ENCODE measurements at regions not wholly inside any gene's neighbourhood (a gene's known extent, or its start where the extent isn't known, plus 50 kb on each side); places are given as distances from the start of the nearest gene placed in this dataset.

DNA sequence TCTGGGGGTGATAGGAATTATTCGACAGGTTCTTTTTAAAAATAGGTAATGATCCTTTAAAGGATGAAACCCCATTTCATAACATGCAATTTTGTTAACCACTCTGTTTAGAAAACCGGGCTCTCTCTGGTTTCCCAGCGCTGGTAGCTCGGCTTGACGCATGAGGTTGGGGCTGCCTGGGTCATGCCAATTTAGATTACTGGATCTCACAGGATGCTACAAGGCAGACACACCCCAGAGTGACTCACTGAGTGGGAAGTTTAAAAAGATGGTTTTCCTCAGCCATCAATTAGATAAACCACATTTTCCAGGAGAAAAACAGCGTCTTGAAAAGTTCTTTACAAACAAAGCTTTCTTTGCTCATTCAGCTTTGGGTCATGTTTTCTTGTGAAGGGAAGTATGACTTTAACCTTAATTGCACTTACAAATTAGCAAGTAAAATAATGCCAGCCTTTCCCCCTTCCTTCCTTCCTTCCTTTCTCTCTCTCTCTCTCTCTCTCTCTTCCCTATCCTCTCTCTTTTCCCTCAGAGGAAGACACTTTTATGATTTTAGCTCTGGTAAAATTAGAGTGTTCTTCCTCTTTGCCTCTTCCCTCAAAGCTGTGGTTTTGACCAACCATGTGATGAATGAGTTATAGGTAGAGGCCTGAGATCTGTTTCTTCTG, 99.8 kb downstream of the EPDR1 start:
- H3K9me3 ChIP-seq (ENCODE audit: insufficient read depth, low read depth, low read length), result no peaks in the 10 kb centered on the region
- no peak for TF ChIP-seq CTCF (conservative IDR thresholded peaks at IDR 0.05; ENCODE audit: low read length)
- TF ChIP-seq EZH2phosphoT487 (IDR thresholded peaks at IDR 0.05; ENCODE audit: borderline replicate concordance), result no peak
- H3K9me2 ChIP-seq (replicated peaks; ENCODE audit: low read depth, low read length), result no peaks in the 10 kb centered on the region
- no peak overlapping the region for H3K9ac ChIP-seq (ENCODE audit: low read depth, low read length, poor library complexity, severe bottlenecking)
- no peaks in the 10 kb centered on the region for H3K79me2 ChIP-seq (ENCODE audit: insufficient read depth, low read length)
- H4K20me1 ChIP-seq (ENCODE audit: insufficient read depth, low read length, poor library complexity, severe bottlenecking), result no peaks in the 10 kb centered on the region
- H3F3A ChIP-seq (ENCODE audit: low read depth), result no peaks in the 10 kb centered on the region
- no peak overlapping the region for H2AFZ ChIP-seq (ENCODE audit: low read length)
- H3K4me2 ChIP-seq (ENCODE audit: low read depth, low read length, poor library complexity, severe bottlenecking), result no peak overlapping the region
- no peaks in the 10 kb centered on the region for H3K27me3 ChIP-seq (ENCODE audit: insufficient read depth, low read length, poor library complexity, severe bottlenecking)
- no peaks in the 10 kb centered on the region for H3K36me3 ChIP-seq (ENCODE audit: insufficient read depth, low read length)
- no peak overlapping the region for H3K4me3 ChIP-seq (ENCODE audit: low read length, poor library complexity, severe bottlenecking)
- peaks cover 16% of the 10 kb centered on the region for H3K4me1 ChIP-seq (ENCODE audit: insufficient read depth, low read length, poor library complexity, severe bottlenecking)

- Histone ChIP-seq H3F3A (ENCODE audit: low read depth) (no peaks in the 10 kb centered on the region), H3K4me2 (ENCODE audit: low read depth, low read length, poor library complexity, severe bottlenecking) (no peak overlapping the region), H3K9ac (ENCODE audit: low read depth, low read length, poor library complexity, severe bottlenecking) (no peak overlapping the region), H3K4me3 (ENCODE audit: low read length, poor library complexity, severe bottlenecking) (no peak overlapping the region), H2AFZ (ENCODE audit: low read length) (no peak overlapping the region), H3K9me3 (ENCODE audit: insufficient read depth, low read depth, low read length) (no peaks in the 10 kb centered on the region), H3K4me1 (ENCODE audit: insufficient read depth, low read length, poor library complexity, severe bottlenecking) (peaks cover 16% of the 10 kb centered on the region), H3K27me3 (ENCODE audit: insufficient read depth, low read length, poor library complexity, severe bottlenecking) (no peaks in the 10 kb centered on the region), H4K20me1 (ENCODE audit: insufficient read depth, low read length, poor library complexity, severe bottlenecking) (no peaks in the 10 kb centered on the region), H3K9me2 (replicated peaks; ENCODE audit: low read depth, low read length) (no peaks in the 10 kb centered on the region), H3K79me2 (ENCODE audit: insufficient read depth, low read length) (no peaks in the 10 kb centered on the region), H3K36me3 (ENCODE audit: insufficient read depth, low read length) (no peaks in the 10 kb centered on the region)
- no peak for TF ChIP-seq CTCF (conservative IDR thresholded peaks at IDR 0.05; ENCODE audit: low read length)
- no peak for TF ChIP-seq EZH2phosphoT487 (IDR thresholded peaks at IDR 0.05; ENCODE audit: borderline replicate concordance)
Measured at GRCh38 chr7:38021892-38022291, 101.5 kb downstream of the EPDR1 start.

- H3K4me2 ChIP-seq (ENCODE audit: low read depth, low read length, poor library complexity, severe bottlenecking), result no peak overlapping the region
- no peaks in the 10 kb centered on the region for H4K20me1 ChIP-seq (ENCODE audit: insufficient read depth, low read length, poor library complexity, severe bottlenecking)
- no peaks in the 10 kb centered on the region for H3K36me3 ChIP-seq (ENCODE audit: insufficient read depth, low read length)
- H3K4me1 ChIP-seq (ENCODE audit: insufficient read depth, low read length, poor library complexity, severe bottlenecking), result peaks cover 4% of the 10 kb centered on the region
- no peak overlapping the region for H3K4me3 ChIP-seq (ENCODE audit: low read length, poor library complexity, severe bottlenecking)
- no peaks in the 10 kb centered on the region for H3K9me2 ChIP-seq (replicated peaks; ENCODE audit: low read depth, low read length)
- no peaks in the 10 kb centered on the region for H3K79me2 ChIP-seq (ENCODE audit: insufficient read depth, low read length)
- no peaks in the 10 kb centered on the region for H3K27me3 ChIP-seq (ENCODE audit: insufficient read depth, low read length, poor library complexity, severe bottlenecking)
- H3K9ac ChIP-seq (ENCODE audit: low read depth, low read length, poor library complexity, severe bottlenecking), result no peak overlapping the region
- TF ChIP-seq CTCF (conservative IDR thresholded peaks at IDR 0.05; ENCODE audit: low read length), result no peak
- no peak for TF ChIP-seq EZH2phosphoT487 (IDR thresholded peaks at IDR 0.05; ENCODE audit: borderline replicate concordance)
- H3F3A ChIP-seq (ENCODE audit: low read depth), result no peaks in the 10 kb centered on the region
- H2AFZ ChIP-seq (ENCODE audit: low read length), result no peak overlapping the region
- H3K9me3 ChIP-seq (ENCODE audit: insufficient read depth, low read depth, low read length), result no peaks in the 10 kb centered on the region
Measured at GRCh38 chr7:38025815-38026214, 105.4 kb downstream of the EPDR1 start.
